CD4-positive, alpha-beta T cell treated with Interleukin-15 for 4 hours (primary cell): ENCODE measurements at regions not wholly inside any gene's neighbourhood (a gene's known extent, or its start where the extent isn't known, plus 50 kb on each side); places are given as distances from the start of the nearest gene placed in this dataset.
"Not testable (repeated sequence)": the region's sequence is repeated elsewhere in the genome, so short reads cannot be mapped to it uniquely, and the experiment has no call there.

Experiments
- DNase-seq: peaks from one replicate; pipeline ENCODE4 v3.0.0-alpha.2; 2020; ENCODE audit warnings: low spot score

DNA sequence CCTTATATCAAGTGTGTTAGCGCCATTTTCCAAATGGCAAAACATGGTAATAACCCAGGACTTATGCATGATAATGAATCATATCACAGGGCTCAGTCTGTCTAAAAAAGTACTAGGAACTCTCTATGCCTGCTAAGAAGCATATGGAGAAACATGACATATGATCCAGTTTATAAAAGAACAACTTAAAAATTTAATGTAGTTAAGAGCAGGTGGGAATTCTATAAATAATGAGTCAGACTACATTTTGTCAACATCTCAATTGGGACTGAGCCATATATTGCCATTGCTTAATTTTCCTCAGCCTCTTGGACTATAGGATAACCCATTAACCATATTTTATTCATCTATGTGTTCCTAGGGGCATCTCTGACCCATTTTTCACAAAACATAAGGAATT lies 360.4 kb upstream of the AGA start:
- no peak for DNase-seq

DNA sequence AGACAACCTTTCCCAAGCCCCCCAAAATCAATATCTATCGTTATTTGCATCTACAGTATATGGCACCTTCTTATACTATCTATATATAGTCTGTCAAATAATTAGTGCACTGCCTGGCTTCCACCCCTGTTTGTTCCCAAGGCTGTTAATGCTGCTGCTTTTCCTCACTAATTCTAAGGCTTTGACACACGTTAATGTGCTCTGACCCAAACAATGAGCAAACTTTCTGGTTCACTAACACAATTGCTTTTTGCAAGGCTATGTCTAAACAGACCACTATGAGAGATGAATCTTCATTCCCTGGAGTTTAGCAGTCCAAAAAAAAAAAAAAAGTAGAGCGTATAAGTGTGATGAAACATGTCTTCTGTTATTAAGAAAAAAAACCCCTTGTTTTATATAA lies 360.9 kb upstream of the AGA start:
- no peak for DNase-seq

DNA sequence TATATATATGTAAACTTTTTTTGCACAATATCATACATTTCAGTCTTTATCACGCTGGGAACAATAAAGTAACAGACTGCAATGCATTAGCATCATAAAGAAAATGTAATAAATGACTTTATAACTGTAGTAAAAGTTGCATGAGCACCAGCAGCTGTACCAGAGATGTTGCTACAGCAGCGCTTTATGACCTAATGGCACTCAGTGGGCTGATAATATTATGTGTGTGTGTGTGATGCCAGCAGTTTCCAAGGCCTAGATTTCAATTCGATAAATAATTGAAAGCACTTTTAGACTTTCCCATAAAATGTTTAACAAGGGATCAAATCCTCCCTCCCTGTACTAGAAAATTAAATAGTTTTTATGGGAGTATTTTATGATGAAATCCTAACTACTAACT lies 367.6 kb upstream of the AGA start:
- DNase-seq: no peak

DNA sequence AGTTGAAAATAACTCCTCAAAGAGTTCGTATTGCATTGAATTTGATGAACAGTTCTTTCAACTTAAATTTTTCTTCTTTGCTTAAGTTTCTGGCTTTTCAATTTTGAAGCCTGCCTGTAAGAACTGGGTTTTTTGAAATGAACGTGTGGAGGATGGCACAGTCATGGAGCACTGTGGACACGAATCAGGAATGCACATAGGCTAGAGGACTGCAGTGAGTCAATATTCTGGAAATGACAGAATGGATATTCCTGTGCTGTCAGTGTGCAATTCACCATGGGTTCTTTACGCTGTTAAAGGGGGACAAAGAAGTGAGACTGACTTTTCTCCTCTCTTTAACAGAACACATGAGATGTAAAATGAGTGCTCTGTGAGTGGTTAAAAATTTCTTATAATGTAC lies 368.0 kb upstream of the AGA start:
- no peak for DNase-seq

DNA sequence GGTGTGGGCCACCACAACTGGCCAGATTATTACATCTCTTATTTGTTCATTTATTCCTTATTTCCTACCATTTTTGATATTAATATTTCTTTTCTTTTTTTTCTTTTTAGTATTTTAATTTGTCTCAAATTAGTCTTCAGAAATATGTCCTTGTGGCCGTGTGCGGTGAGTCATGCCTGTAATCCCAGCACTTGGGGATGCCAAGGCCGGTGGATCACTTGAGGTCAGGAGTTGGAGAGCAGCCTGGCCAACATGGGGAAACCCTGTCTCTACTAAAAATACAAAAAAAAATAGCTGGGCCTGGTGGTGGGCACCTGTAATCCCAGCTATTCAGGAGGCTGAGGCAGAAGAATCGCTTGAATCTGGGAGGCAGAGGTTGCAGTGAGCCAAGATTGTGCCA lies 376.2 kb upstream of the AGA start:
- not testable (repeated sequence) for DNase-seq

DNA sequence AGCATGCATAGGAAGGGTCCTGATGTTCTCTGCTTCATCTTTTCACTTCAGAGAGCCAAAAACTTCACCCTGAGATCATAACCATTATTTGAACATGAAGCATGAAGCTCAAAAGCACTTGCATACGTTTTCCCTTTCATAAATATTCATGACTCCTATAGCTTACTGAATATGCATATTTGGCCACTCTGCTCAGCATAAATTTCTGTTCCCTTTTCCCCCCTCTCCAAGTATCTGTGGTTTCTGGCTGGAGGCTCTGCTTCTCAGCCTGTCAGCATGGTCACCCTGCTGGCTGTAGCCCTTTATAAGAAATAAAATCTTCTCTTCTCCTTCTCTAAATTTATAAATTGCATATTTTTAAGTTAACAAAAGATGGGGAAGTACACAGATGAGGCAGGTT lies 384.7 kb upstream of the AGA start:
- no peak for DNase-seq

DNA sequence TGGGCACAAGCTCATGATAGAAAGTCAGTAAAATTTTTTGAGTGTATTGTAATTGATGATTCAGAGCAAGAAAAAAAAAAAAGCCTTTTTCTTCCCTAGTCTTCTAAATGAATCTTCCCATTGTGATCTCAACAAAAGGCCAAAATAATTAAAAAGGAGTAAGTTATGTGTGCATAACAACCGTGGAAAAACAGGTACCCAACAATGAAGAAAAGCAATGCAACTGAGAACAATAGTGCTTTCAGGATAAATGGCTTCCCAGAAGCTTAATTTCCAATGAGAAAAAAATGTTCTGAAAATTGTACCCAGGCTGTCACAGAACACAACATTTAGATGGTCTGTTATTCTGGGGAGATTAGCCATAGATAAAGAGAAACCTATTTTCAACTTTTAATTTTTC lies 399.0 kb upstream of the AGA start:
- no peak for DNase-seq

DNA sequence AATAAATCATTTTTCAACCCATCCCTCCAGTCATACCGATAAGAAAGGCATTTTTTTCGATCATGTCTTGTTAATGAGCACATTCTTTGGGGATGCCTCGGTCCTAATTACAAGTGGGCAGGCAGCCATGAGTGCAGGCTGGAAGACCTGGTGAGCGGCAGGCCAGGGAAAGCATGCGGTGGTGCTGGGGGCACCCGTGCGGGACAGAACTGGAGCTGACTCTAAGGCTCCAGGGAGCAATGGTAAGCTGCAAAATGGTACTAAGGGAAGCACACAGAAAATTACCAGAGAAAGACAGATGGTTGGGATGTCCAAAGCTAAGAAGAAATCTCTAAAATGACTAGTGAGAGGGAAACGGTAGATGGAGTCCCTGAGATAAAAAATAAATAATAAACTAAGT lies 411.0 kb upstream of the AGA start:
- no peak for DNase-seq

DNA sequence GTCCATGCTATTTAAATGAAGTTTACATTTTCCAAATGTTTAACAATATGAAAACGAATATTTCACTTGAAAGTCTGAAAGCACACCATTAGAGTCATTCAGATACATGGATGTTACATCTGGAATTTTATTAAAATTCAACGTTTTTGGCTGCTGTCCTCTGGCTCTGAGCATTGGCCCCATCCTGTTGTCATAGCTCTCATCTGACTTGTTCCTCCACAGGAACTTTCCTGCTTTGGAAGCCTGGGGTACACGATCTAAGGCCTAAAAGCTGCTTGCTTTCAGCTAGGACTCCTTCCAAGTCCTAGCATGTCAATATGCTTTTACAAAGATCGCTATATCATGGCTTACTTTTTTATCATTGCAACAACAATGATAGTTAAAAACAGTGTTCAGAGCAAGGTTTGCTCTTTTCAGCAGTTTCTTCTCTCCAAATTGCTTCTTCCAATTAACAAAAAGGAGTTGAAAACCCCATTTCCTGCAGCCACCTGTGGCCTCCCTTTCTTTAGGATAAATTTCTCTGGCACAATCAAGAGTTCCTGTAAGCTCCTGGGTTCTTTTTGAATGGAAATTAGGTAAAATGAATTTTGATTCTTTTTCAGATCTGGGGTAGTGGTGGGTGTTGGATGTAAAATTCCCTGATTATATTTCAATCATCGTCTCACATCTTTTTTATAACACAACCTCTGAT lies 413.4 kb upstream of the AGA start:
- no peak for DNase-seq

DNA sequence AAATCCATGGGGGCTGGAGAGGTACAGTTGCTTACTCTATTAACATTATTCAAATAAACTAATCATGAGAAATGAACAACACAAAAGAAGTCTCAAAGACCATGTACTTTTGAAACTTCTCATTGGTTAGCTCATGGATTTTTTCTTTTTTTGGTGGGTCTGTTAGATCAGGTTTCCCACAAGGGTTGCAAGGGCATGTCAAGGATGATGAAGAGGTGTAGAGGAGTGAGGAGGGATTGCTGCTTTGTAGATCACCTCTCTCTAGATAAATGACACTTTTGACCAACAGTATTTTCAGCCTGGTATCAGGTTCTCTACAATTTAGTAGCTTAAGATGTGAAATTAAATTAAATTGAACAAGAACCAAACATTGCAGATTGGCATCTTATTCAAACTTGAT lies 417.9 kb upstream of the AGA start:
- no peak for DNase-seq

DNA sequence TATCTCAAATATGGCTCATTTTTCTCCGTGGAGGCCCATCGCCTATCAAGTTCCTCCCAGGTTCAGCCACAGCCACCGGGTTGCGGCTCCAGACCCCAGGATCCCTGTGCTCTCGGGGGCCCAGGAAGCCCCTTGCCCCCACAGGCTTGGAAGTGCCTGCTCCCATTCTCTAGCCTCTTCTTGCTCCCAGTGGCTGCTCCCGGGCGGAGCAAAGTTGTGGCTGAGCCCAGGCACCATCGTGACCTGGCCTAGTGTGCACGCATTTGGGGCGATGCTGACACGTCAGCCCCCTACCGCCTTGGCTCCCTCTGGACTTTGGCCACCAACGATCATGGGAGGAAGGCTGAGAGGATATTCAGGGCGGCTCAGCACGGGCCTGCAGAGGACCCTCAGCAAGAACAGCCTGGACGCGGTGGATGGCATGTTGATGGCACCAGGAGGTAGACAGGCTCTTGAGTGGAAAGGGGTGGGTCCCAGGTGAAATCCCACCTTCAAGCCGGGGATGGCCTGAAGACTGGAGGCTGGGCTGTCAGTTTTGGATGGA lies 419.4 kb upstream of the AGA start:
- DNase-seq: no peak

DNA sequence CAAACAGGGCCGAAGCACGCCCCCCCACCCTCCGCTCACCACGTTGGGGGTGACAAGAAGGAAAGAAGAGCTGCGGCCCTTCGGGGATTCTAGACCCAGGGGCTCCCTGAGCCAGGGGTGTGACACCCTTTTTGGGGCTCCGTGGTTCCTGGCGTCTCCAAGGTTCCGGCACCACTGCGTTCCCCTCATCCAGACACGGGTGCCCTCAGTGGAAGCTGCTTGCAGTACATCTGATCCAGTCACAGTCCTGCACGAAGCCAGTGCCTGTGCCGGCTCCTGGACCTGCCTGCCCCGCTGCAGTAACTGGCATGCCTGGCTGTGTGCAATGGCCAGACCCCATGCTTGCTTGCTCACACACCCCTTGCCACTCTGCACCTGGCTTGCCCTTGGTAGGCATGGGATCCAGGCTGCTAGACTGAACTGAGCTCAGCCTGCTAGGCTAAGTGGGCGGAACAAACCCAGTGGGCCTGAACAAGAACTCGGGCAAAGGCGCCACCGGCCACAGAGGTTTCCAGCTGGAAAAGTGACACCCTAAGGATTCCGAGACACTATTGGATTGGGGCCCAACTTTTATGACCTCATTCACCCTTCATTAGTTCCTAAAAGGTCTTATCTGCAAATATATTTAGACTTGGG lies 420.4 kb upstream of the AGA start:
- no peak for DNase-seq

DNA sequence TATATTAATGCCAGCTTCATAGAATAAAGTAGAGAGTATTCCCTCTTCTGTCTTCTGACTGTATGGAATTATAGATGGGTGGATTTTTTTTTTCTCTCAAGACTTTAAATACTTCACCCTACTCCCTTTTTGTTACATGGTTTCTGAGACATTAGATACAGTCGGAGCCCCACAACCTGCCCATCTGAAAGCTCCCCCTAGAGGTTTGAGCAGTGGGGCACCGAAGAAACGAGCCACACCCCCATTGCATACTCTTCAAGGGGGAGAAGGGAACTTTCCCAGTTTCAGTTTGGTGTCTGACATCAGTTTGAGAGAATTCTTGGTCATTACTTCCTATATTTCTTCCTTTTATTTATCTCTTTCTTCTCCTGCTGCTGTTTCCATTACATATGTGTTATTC lies 437.6 kb upstream of the AGA start:
- no peak for DNase-seq

DNA sequence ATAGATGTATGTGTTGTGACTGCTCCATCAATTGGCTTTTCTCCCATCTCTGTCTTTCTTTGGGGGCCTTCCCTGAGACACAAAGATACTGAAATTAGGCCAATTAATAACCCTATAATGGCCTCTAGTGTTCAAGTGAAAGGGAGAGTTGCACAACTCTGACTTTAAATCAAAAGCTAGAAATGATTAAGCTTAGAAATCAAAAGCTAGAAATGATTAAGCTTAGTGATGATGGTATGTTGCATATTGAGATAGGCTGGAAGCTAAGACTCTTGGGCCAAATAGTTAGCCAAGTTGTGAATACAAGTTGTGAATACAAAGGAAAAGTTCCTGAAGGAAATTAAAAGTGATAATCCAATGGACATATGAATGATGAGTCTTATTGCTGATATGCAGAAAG lies 452.9 kb upstream of the AGA start:
- DNase-seq: no peak

DNA sequence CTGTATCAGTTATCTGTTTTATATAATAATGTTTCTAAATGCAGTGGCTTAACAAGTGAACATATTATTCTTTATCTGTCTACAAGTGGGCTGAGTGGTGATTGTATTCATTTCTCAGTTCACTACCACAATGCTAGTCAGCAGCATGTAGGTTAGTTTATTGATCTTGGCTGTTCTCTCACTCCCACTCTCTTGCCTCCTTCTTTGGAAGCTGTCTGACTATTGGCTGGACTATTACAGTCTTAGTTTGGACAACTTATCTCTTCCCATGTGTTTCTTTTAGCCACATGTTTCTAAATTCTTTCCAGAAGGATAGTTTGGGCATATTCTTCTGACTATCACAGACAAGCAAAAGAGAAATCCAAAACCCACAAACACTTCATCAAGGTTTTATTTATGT lies 459.5 kb upstream of the AGA start:
- no peak for DNase-seq

DNA sequence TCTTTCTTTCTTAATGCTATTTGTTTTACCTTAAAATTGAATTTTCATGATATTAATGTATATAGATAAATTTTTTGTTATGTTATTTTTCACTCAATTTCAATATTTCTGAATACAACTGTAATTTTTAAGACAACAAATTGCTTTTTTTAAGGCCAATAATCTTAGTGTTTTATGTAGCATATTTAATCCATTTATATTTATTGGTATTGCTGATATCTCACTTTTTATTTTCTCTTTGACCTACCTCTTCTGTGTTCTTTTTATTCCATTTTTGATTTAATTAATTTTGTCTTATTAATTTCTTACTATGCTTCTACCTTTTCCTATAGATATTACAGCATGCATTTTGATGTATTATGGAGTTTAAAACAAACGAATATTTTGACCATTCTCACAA lies 460.1 kb upstream of the AGA start:
- no peak for DNase-seq

DNA sequence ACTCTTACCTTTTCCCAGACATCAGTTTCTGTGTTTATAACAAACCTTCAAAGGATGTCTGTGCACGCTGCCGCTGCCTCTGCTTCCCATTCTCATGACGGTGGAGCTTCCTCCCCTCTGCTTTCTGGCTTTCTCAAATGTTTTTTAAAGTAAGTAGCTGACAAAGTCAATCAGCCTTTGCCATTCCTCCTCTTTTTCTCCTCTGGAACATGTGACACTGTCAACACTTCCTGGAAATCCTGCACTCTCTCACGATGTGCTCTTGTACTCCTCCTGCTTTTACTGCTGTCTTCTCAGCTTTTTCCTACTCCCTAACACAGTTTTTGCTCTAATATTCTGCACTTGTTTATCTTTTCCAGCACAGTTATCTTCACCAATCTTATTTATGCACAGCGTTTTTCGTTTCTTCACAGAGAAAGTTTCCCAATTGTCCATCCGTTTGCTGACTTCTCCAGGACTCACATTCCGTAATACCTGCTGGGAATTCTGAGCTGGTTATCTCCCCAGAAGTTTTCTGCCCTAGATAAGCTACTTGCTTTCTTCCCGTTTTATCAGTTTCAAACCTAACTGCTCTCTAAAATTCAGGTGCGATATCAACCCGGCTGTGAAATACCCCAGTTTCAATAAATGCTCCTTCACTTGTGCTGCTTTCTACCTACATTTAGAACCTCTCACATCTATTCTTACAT lies 465.6 kb upstream of the AGA start:
- no peak for DNase-seq

DNA sequence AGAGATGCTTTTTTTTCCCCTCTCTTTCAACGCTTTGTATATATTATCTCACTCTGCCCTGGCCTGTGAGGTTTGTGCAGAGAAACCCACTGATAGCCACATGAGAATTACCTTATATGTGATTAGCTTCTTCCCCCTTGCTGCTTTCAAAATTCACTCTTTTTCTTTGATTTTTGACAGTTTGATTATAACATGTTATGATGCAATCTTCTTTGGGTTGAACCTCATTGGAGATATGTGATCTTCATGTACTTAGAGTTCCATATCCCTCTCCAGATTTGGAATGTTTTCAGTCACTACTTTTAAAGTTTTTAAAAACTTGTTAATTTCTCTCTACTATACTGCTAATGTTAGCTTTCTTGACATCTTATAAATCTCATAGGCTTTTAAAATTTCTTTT lies 479.5 kb upstream of the AGA start:
- no peak for DNase-seq

DNA sequence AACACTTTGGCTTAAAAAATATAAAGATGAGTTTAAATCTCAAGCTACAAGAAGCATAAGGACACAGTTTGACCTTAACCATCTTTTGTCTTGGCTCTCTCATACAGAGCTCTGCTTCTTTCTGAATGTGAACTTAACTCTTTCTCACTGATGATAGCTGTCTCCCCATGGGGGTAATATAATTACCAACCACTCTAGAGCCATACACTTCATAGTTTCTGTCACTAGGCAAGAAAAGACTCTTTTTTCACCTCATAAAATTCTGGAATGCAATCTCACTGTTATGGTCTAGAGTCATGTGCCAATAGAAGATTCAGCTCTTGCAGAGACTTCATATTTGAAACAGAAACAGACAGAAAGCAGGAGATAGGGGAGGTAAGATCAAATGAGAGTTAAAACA lies 481.7 kb upstream of the AGA start:
- DNase-seq: no peak

DNA sequence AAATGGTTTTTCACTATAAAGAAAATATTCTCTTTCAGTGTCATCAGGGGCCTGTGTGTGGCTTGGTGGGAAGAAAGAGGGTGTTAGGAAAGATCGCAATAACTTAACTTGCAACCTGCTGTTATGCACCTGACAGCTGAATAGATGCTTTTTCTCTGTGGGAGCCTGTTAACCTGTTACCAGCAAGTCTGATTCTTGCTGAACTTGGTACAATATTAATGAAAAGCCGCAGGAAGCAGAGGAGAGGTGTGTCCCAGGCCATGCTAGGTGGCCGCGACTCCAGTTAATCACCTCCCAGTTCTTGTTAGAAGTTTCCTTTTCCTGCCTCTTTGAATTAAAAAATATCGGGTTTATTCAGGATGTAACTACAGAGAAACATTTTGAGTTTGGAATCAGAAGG lies 494.8 kb upstream of the AGA start:
- no peak for DNase-seq

DNA sequence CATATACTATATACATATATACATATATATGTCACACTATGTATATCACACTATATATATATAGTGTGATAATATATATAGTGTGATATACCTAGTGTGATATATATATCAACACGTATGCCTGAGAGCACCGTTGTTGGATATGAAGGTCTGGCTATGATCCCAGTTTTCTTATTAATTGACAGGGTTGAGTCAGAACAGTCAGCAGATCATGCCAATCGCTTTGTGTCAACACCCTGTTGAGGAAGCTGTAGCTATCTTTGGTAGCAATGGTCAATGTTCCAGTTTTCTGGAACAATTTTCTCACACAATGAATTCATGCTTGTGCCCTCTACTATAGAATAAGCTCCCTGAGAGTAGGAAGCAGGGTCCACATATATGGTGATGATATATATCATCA lies 496.0 kb upstream of the AGA start:
- DNase-seq: no peak

DNA sequence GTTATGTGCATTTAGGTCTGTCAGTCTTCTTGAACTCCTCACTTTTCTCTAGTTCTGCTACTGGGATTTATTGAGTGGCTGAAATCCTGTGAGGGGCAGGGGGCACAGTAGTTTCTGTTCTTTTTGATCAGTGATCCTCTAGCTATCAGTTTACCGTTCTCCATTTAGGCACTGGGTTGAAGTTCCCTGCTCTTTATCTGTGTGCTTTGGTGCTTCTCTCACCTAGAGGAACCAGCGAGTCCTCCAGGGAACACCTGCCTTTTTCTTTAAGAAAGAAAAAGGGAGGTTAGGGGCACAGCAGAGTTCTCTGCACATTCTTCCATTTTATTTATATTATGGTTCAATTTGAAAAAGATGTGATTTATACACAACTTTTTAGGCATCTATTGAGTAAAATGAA lies 503.0 kb upstream of the AGA start:
- DNase-seq: no peak

DNA sequence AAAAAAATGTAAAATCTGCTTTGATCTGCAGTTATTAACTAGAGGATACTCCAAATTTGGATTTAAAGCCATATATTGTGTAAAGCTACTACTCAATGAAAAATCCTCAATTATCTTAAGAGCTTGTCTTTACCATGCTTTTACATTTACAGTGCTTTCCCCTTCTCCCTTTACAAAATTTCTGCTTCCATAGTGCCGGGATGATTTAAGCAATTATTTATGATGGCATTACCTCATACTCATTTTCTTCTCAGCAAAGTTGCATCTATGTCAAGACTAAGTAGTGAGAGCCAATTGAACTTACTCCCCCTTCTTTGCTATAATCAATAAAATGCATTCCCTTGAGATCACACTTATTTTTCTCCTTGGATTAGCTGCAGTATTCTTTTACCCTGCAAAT lies 505.4 kb upstream of the AGA start:
- DNase-seq: no peak

DNA sequence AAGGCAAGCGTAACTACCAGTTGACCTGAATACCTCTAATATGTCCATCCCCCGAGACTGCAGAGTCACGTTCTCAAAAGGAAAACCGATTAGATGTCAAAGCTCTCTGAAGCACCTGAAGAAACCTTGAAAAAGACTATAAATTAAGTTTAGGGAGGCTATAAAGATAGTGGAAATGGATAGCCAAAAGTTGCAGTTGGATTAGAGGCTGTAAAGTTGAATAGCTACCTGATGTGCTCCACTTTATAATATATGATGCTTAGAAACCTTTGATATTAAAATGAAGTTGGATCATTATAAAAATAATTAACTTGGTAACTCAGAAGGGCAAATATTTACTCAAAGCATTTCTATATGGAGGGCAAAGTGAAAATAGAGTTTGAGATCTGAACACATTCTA lies 506.6 kb upstream of the AGA start:
- DNase-seq: no peak
